NCI-H2107 (cell line): ENCODE measurements at regions not wholly inside any gene's neighbourhood (a gene's known extent, or its start where the extent isn't known, plus 50 kb on each side); places are given as distances from the start of the nearest gene placed in this dataset.
"Not testable (repeated sequence)": the region's sequence is repeated elsewhere in the genome, so short reads cannot be mapped to it uniquely, and the experiment has no call there.

Source experiments
- DNase-seq: peaks from one replicate; lab custom pipeline; 2025; lab: John Stamatoyannopoulos, UW

- DNase-seq, result no peak
Measured at GRCh38 chr21:18716578-18717138, 313.1 kb upstream of the TMPRSS15 start.

GRCh38 chr21:18722193-18722592 is 318.6 kb upstream of the TMPRSS15 start:
- DNase-seq, result no peak

- DNase-seq, result no peak
Measured at GRCh38 chr21:18723171-18723570, 319.6 kb upstream of the TMPRSS15 start.

- DNase-seq, result peak; percentile 3
Measured at GRCh38 chr21:18725653-18726052, 322.1 kb upstream of the TMPRSS15 start.

- no peak for DNase-seq
Measured at GRCh38 chr21:18741954-18742353, 338.4 kb upstream of the TMPRSS15 start.

- no peak for DNase-seq
Measured at GRCh38 chr21:18743531-18743930, 339.9 kb upstream of the TMPRSS15 start.

GRCh38 chr21:18744840-18745239 is 341.3 kb upstream of the TMPRSS15 start:
- DNase-seq, result no peak

GRCh38 chr21:18752894-18753293 is 349.3 kb upstream of the TMPRSS15 start:
- DNase-seq, result not testable (repeated sequence)

GRCh38 chr21:18756272-18756671 is 352.7 kb upstream of the TMPRSS15 start:
- not testable (repeated sequence) for DNase-seq

GRCh38 chr21:18759267-18759666 is 355.7 kb upstream of the TMPRSS15 start:
- no peak for DNase-seq

GRCh38 chr21:18759751-18760161 is 356.2 kb upstream of the TMPRSS15 start:
- DNase-seq, result no peak

GRCh38 chr21:18760247-18760646 is 356.7 kb upstream of the TMPRSS15 start:
- no peak for DNase-seq

- DNase-seq, result no peak
Measured at GRCh38 chr21:18764720-18765119, 361.1 kb upstream of the TMPRSS15 start.

GRCh38 chr21:18769599-18769998 is 366.0 kb upstream of the TMPRSS15 start:
- DNase-seq, result no peak

- no peak for DNase-seq
Measured at GRCh38 chr21:18771845-18772380, 368.3 kb upstream of the TMPRSS15 start.

- no peak for DNase-seq
Measured at GRCh38 chr21:18772404-18772803, 368.8 kb upstream of the TMPRSS15 start.

- DNase-seq, result no peak
Measured at GRCh38 chr21:18772897-18773296, 369.3 kb upstream of the TMPRSS15 start.

- no peak for DNase-seq
Measured at GRCh38 chr21:18776936-18777335, 373.4 kb upstream of the TMPRSS15 start.

- no peak for DNase-seq
Measured at GRCh38 chr21:18782721-18783120, 379.1 kb upstream of the TMPRSS15 start.

GRCh38 chr21:18801468-18801867 is 397.9 kb upstream of the TMPRSS15 start:
- DNase-seq, result no peak

- DNase-seq, result no peak
Measured at GRCh38 chr21:18803624-18804023, 400.0 kb upstream of the TMPRSS15 start.

- DNase-seq, result no peak
Measured at GRCh38 chr21:18810136-18810535, 406.6 kb upstream of the TMPRSS15 start.

- DNase-seq, result no peak
Measured at GRCh38 chr21:18812308-18812707, 408.7 kb upstream of the TMPRSS15 start.

GRCh38 chr21:18819507-18819906 is 415.9 kb upstream of the TMPRSS15 start:
- no peak for DNase-seq
